Lower lobe of right lung (tissue), 2 donors: ENCODE measurements at regions not wholly inside any gene's neighbourhood (a gene's known extent, or its start where the extent isn't known, plus 50 kb on each side); places are given as distances from the start of the nearest gene placed in this dataset.

Experiments
- ATAC-seq, 2 donors: fragments of 200-7000 bp; cut with Tn5 transposase; one replicate each; pipeline ENCODE4 v1.9.1; 2020 to 2022; ENCODE audit warnings: mild to moderate bottlenecking in 2 of 2, moderate library complexity in 2 of 2
- DNase-seq: peaks from one replicate; pipeline ENCODE4 v3.0.0-alpha.2; 2020
- H3K27ac ChIP-seq: fragments of 200-600 bp; one replicate; pipeline ENCODE4 v1.8.0; 2022
- H3K27me3 ChIP-seq: fragments of 200-600 bp; one replicate; pipeline ENCODE4 v1.8.0; 2022; ENCODE audit warnings: low read depth
- H3K36me3 ChIP-seq: fragments of 200-600 bp; one replicate; pipeline ENCODE4 v1.8.0; 2022; ENCODE audit warnings: mild to moderate bottlenecking
- H3K4me1 ChIP-seq: fragments of 200-600 bp; one replicate; pipeline ENCODE4 v1.8.0; 2022
- H3K4me3 ChIP-seq: fragments of 200-600 bp; one replicate; pipeline ENCODE4 v1.8.0; 2022; ENCODE audit warnings: mild to moderate bottlenecking
- H3K9me3 ChIP-seq: fragments of 200-600 bp; one replicate; pipeline ENCODE4 v1.8.0; 2022
- CTCF ChIP-seq: fragments of 200-600 bp; IDR thresholded peaks from one replicate; pipeline ENCODE4 v1.8.0; 2022; ENCODE audit warnings: antibody characterized with exemption, mild to moderate bottlenecking
- intact Hi-C: fragments of 100-400 bp; cut with DNase I; formaldehyde crosslinking; loops from one replicate; pipeline ENCODE4 v1.11.0; 2022
- donor health status: DM: no; HTN: yes; CAD: no; lungs with severe emphysema.

GRCh38 chr20:55514531-55514930 is 490.8 kb downstream of the CBLN4 start:
- DNase-seq (no peak), ATAC-seq (no peak)
- intact Hi-C loops, result no loop called here
- Histone ChIP-seq H3K4me3 (no peak overlapping the region), H3K9me3 (no peaks in the 10 kb centered on the region), H3K36me3 (no peaks in the 10 kb centered on the region), H3K27me3 (no peaks in the 10 kb centered on the region), H3K4me1 (no peaks in the 10 kb centered on the region), H3K27ac (no peak overlapping the region)
- TF ChIP-seq CTCF, result no peak

- H3K4me3 ChIP-seq, result no peak overlapping the region
- ATAC-seq (no peak), DNase-seq (no peak)
- no peak overlapping the region for H3K27ac ChIP-seq
- no peaks in the 10 kb centered on the region for H3K4me1 ChIP-seq
- no peaks in the 10 kb centered on the region for H3K36me3 ChIP-seq
- intact Hi-C loops, result no loop called here
- H3K27me3 ChIP-seq, result no peaks in the 10 kb centered on the region
- TF ChIP-seq CTCF, result no peak
- H3K9me3 ChIP-seq, result no peaks in the 10 kb centered on the region
Observed at GRCh38 chr20:55513954-55514353, 491.4 kb downstream of the CBLN4 start.

GRCh38 chr20:55500130-55500529 is 505.2 kb downstream of the CBLN4 start:
- Histone ChIP-seq H3K27me3 (no peaks in the 10 kb centered on the region), H3K4me3 (no peak overlapping the region), H3K27ac (no peak overlapping the region), H3K36me3 (no peaks in the 10 kb centered on the region), H3K9me3 (no peaks in the 10 kb centered on the region), H3K4me1 (no peaks in the 10 kb centered on the region)
- ATAC-seq (no peak), DNase-seq (no peak)
- no peak for TF ChIP-seq CTCF
- intact Hi-C loops, result no loop called here

GRCh38 chr20:55488593-55488992 is 516.7 kb downstream of the CBLN4 start:
- H3K4me3 ChIP-seq, result no peak overlapping the region
- no peaks in the 10 kb centered on the region for H3K36me3 ChIP-seq
- H3K27me3 ChIP-seq, result no peaks in the 10 kb centered on the region
- H3K9me3 ChIP-seq, result no peaks in the 10 kb centered on the region
- H3K27ac ChIP-seq, result no peak overlapping the region
- TF ChIP-seq CTCF, result no peak
- H3K4me1 ChIP-seq, result no peaks in the 10 kb centered on the region
- no peak for DNase-seq
- ATAC-seq, result no peak
- intact Hi-C loops, result no loop called here

GRCh38 chr20:55478724-55479450 is 526.4 kb downstream of the CBLN4 start:
- Histone ChIP-seq H3K4me1 (no peaks in the 10 kb centered on the region), H3K9me3 (no peaks in the 10 kb centered on the region)
- ATAC-seq, result no peak

More at GRCh38 chr20:55478724-55479450, 526.4 kb downstream of the CBLN4 start:
- no peak overlapping the region for H3K4me3 ChIP-seq
- H3K36me3 ChIP-seq, result no peaks in the 10 kb centered on the region
- H3K27me3 ChIP-seq, result no peaks in the 10 kb centered on the region
- no peak for TF ChIP-seq CTCF
- intact Hi-C loops, result no loop called here
- DNase-seq, result no peak
- H3K27ac ChIP-seq, result no peak overlapping the region
